ENCODE measurements at regions not wholly inside any gene's neighbourhood (a gene's known extent, or its start where the extent isn't known, plus 50 kb on each side); places are given as distances from the start of the nearest gene placed in this dataset.

GRCh38 chr9:134585021-134585561, 56.5 kb upstream of the COL5A1 start:
- no peaks in the 10 kb centered on the region for H3K9me3 ChIP-seq
- no peaks in the 10 kb centered on the region for H3K36me3 ChIP-seq (replicated peaks in 1 of 2; ENCODE audit: insufficient read depth in 1 of 2, low read depth in 2 of 2)
- H3K4me3 ChIP-seq: no peak overlapping the region
- 63 to 77% methylated on average over 11 to 18 of the region's 18 CpGs for WGBS, 2 donors
- H3K27ac ChIP-seq: no peak overlapping the region
- intact Hi-C loops (cut with DNase I): no loop called here
- H3K27me3 ChIP-seq: peaks cover 0 to 3% of the 10 kb centered on the region in 2 donors
- TF ChIP-seq, protein P1, sequence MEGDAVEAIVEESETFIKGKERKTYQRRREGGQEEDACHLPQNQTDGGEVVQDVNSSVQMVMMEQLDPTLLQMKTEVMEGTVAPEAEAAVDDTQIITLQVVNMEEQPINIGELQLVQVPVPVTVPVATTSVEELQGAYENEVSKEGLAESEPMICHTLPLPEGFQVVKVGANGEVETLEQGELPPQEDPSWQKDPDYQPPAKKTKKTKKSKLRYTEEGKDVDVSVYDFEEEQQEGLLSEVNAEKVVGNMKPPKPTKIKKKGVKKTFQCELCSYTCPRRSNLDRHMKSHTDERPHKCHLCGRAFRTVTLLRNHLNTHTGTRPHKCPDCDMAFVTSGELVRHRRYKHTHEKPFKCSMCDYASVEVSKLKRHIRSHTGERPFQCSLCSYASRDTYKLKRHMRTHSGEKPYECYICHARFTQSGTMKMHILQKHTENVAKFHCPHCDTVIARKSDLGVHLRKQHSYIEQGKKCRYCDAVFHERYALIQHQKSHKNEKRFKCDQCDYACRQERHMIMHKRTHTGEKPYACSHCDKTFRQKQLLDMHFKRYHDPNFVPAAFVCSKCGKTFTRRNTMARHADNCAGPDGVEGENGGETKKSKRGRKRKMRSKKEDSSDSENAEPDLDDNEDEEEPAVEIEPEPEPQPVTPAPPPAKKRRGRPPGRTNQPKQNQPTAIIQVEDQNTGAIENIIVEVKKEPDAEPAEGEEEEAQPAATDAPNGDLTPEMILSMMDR (IDR thresholded peaks at IDR 0.05): no peak
- TF ChIP-seq POLR2A (IDR thresholded peaks at IDR 0.05): no peak
- DNase-seq (no peak), ATAC-seq (no peak)
- no peaks in the 10 kb centered on the region for H3K4me1 ChIP-seq

DNA sequence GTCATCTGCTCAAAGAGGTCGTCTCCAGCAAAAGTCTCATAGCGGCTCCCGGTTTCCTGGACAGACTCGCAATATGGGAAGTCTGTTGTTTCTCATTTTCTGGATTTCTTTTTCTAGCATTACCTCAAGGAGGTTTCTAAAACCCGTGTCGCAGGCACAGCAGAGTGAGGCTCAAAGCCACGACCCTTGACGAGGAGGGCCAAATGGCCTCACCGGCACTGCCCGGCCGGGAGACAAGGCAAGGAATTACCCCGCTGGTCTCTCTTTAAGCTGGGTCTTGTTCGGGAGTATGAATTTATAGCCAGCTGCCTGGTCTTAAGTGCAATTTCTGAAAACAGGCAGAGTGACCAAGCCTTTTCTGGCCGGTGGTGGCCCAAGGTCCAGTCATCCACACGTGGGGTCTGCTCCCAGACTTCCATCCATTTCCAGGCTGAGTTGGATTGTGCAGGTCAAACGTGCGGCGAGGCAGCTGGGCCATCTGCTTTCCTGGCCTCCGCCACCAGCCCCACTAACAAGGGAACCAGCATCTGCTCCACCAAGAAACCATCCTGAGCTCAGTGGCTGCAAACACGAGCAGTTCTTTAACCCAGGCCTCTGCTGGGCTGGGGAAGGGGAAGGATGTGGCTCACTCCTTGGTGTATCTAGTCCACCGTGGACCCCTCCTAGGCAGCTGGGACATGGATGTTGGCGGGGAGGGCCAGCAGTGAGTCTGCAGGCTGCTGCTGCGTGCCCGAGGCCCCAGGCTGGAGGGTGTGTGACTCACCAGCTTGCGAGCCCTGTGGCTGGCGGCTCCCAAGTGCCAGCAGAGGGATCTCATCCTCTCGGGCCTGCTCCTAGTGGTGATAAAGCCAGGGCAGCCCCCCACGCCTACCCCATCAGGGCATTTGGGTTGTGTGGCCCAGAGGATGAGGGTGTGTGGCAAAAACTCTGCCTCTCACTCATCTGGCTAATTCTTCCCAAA, 55.6 kb upstream of the COL5A1 start:
- no peaks in the 10 kb centered on the region for H3K4me1 ChIP-seq
- H3K9me3 ChIP-seq: no peaks in the 10 kb centered on the region
- H3K4me3 ChIP-seq: no peak overlapping the region
- 60 to 72% methylated on average over 13 to 26 of the region's 28 CpGs for WGBS, 2 donors
- ATAC-seq (no peak), DNase-seq (no peak)
- no peak for TF ChIP-seq POLR2A (IDR thresholded peaks at IDR 0.05)
- TF ChIP-seq, protein P1 (IDR thresholded peaks at IDR 0.05): no peak
- intact Hi-C loops (cut with DNase I): no loop called here
- peaks cover 0 to 3% of the 10 kb centered on the region in 2 donors for H3K27me3 ChIP-seq
- no peaks in the 10 kb centered on the region for H3K36me3 ChIP-seq (replicated peaks in 1 of 2; ENCODE audit: insufficient read depth in 1 of 2, low read depth in 2 of 2)
- no peak overlapping the region for H3K27ac ChIP-seq

DNA sequence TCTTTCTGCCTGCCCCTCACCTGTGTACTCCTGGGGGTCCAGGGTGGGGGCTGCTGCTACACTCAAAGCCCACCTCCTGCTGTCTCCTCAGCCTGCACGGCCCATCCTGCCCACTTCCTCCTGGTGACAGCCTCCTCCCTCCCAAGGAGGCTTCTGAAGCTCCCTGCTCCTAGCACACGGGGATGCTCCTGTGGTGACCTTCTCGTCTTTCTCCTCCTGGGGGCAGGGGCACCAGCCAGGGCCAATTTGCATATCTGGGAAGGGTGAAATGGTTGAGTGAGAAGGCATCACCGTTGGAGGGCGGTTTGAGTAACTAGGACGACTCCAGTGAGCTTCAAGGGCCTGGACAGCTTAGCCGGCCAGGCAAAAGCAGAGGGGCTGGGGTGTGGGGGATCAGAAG, 51.9 kb upstream of the COL5A1 start:
- no peak for DNase-seq
- TF ChIP-seq, protein P1 (IDR thresholded peaks at IDR 0.05): no peak
- no peak for TF ChIP-seq POLR2A (IDR thresholded peaks at IDR 0.05)
- WGBS, 2 donors: 37 to 44% methylated on average over 7 of the region's 7 CpGs

DNA sequence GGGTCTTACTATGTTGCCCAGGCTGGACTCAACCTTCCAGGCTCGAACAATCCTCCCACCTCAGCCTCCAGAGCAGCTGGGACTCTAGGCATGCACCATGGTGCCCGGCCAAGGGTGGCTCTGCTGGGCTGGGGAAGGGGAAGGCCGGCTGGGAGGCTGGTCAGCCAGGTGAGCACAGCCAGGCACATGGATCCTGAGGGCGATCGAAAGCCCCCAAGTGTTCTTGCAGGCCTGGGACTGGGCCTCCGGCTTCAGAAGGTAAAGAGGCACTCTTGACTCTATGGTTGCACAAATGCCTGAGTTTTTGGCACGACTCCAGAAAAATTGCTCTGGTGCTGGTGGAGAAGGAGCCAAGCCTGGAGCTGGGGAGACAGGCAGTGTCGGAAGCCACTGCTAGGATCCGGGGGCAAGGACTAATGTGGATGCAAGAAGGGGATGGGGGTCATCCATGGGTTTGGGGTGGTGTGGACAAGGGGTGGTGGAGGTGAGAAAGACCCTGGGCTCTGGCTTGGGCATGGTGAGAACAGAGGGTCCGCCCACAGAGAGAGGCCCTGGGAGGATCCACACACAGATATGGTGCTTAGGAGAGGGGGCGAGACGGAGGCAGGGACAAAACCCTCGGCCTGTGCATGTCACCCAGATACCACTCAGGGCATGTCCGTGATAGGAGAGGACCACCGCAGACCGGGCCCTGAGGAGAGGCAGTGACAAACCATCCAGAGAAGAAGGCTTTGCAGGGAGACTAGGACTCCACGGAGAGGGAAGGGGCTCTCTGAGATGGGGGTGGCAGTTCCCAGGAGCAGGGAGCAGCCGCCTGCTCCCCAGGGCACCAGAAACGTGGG, 51.1 kb upstream of the COL5A1 start:
- Histone ChIP-seq H3K4me3 (no peak overlapping the region), H3K27me3 (peaks cover 0 to 3% of the 10 kb centered on the region in 2 donors), H3K9me3 (no peaks in the 10 kb centered on the region), H3K4me1 (no peaks in the 10 kb centered on the region), H3K36me3 (replicated peaks in 1 of 2; ENCODE audit: insufficient read depth in 1 of 2, low read depth in 2 of 2) (no peaks in the 10 kb centered on the region), H3K27ac (no peak overlapping the region)
- WGBS, 2 donors: 55 to 60% methylated on average over 15 to 18 of the region's 19 CpGs
- intact Hi-C loops (cut with DNase I): no loop called here
- no peak for DNase-seq
- no peak for TF ChIP-seq POLR2A (IDR thresholded peaks at IDR 0.05)
- TF ChIP-seq, protein P1 (IDR thresholded peaks at IDR 0.05): no peak
- no peak for ATAC-seq

More for the DNA sequence above, 51.9 kb upstream of the COL5A1 start:
- no peak overlapping the region for H3K27ac ChIP-seq
- ATAC-seq: no peak
- no peaks in the 10 kb centered on the region for H3K4me1 ChIP-seq
- no peak overlapping the region for H3K4me3 ChIP-seq
- no peaks in the 10 kb centered on the region for H3K36me3 ChIP-seq (replicated peaks in 1 of 2; ENCODE audit: insufficient read depth in 1 of 2, low read depth in 2 of 2)
- H3K9me3 ChIP-seq: no peaks in the 10 kb centered on the region
- peaks cover 0 to 3% of the 10 kb centered on the region in 2 donors for H3K27me3 ChIP-seq
- intact Hi-C loops (cut with DNase I): no loop called here

Measured in body of pancreas (tissue), 4 donors.